ENCODE measurements at regions not wholly inside any gene's neighbourhood (a gene's known extent, or its start where the extent isn't known, plus 50 kb on each side); places are given as distances from the start of the nearest gene placed in this dataset.

DNA sequence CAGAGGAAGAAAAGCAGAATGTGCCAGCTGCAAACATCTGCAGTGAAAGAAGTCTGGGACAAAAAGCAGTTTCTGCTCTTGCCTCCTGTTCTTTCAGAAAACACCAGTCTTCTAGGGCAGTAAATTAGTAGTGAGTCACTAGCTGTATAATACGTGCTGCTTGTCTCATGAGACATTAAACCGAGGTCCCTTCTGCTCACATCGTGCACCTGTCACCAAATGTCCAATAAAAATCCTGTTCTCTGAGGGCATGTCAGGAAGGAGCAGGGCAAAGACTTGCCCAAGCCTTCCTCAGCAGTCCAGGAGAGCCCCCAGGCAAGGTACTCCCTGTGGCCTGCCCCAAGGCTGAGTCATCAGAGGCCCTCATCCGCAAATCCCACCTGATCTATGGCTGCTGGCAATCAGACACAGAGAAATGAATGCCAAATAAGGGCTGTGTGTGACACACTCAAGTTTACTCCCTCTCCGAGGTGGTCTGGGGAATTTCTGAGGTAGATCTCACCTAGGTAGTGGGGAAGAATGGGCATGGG lies 255.3 kb upstream of the SMARCA2 start:
- no peak overlapping the region for H3K4me2 ChIP-seq (ENCODE audit: insufficient read depth, low read length)
- H4K20me1 ChIP-seq (replicated peaks; ENCODE audit: control insufficient read depth, extremely low read depth, insufficient read depth, low read length), result no peaks in the 10 kb centered on the region
- dilution Hi-C loops (cut with MboI; ENCODE audit: extremely low pct_ligation_motif_present, low sequenced_read_pairs) (no loop called here), intact Hi-C loops (cut with micrococcal nuclease) (no loop called here)
- no peaks in the 10 kb centered on the region for H3K27me3 ChIP-seq (ENCODE audit: control insufficient read depth in 2 of 2, insufficient read depth in 2 of 2, low read length in 2 of 2)
- no peaks in the 10 kb centered on the region for H3K36me3 ChIP-seq (ENCODE audit: control insufficient read depth in 2 of 2, extremely low read depth in 1 of 2, insufficient read depth in 2 of 2, low read length in 2 of 2)
- no peak overlapping the region for H3K9ac ChIP-seq (replicated peaks; ENCODE audit: extremely low read depth, insufficient read depth, low read length)
- H3K9me1 ChIP-seq (replicated peaks; ENCODE audit: control insufficient read depth, extremely low read depth, insufficient read depth, low read length), result no peaks in the 10 kb centered on the region
- CTCF ChIA-PET, result no interaction called here
- TF ChIP-seq MYC (IDR thresholded peaks at IDR 0.05; ENCODE audit: low read depth, low read length) (no peak), FOS (IDR thresholded peaks at IDR 0.05; ENCODE audit: borderline replicate concordance, insufficient read depth, low read length) (no peak), EZH2 (IDR thresholded peaks at IDR 0.05; ENCODE audit: borderline replicate concordance, low read depth, low read length, severe bottlenecking) (no peak), JUN (IDR thresholded peaks at IDR 0.05; ENCODE audit: borderline replicate concordance, insufficient read depth, insufficient read length, low read depth) (no peak)
- TF ChIP-seq, protein P1, sequence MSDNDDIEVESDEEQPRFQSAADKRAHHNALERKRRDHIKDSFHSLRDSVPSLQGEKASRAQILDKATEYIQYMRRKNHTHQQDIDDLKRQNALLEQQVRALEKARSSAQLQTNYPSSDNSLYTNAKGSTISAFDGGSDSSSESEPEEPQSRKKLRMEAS (IDR thresholded peaks at IDR 0.05; ENCODE audit: insufficient read depth, insufficient read length), result no peak
- TF ChIP-seq, protein P2, sequence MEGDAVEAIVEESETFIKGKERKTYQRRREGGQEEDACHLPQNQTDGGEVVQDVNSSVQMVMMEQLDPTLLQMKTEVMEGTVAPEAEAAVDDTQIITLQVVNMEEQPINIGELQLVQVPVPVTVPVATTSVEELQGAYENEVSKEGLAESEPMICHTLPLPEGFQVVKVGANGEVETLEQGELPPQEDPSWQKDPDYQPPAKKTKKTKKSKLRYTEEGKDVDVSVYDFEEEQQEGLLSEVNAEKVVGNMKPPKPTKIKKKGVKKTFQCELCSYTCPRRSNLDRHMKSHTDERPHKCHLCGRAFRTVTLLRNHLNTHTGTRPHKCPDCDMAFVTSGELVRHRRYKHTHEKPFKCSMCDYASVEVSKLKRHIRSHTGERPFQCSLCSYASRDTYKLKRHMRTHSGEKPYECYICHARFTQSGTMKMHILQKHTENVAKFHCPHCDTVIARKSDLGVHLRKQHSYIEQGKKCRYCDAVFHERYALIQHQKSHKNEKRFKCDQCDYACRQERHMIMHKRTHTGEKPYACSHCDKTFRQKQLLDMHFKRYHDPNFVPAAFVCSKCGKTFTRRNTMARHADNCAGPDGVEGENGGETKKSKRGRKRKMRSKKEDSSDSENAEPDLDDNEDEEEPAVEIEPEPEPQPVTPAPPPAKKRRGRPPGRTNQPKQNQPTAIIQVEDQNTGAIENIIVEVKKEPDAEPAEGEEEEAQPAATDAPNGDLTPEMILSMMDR (IDR thresholded peaks at IDR 0.05; ENCODE audit: extremely low read depth in 1 of 2, insufficient read depth in 1 of 2, low read depth in 1 of 2, low read length in 2 of 2), result no peak
- H3K9me3 ChIP-seq (replicated peaks; ENCODE audit: control insufficient read depth, insufficient read depth, low read length), result peaks cover 7% of the 10 kb centered on the region
- POLR2A ChIA-PET, result no interaction called here
- no peak overlapping the region for H3K27ac ChIP-seq (ENCODE audit: insufficient read depth, low read depth, low read length)
- no peaks in the 10 kb centered on the region for H3K4me1 ChIP-seq (ENCODE audit: control insufficient read depth, extremely low read depth, insufficient read depth, low read length)
- no peak for FAIRE-seq
- no peak overlapping the region for H2AFZ ChIP-seq (ENCODE audit: low read depth, low read length)
- no peak overlapping the region for H3K4me3 ChIP-seq (replicated peaks in 1 of 3; ENCODE audit: insufficient read depth in 1 of 3, low read depth in 1 of 3, low read length in 3 of 3)
- no peak for DNase-seq (ENCODE audit: low read depth, low spot score)
- no peaks in the 10 kb centered on the region for H3K79me2 ChIP-seq (ENCODE audit: control insufficient read depth, insufficient read depth, low read length)
- BruUV-seq (replicated peaks), result no TSS peak

All from endothelial cell of umbilical vein (primary cell).